ENCODE measurements at regions not wholly inside any gene's neighbourhood (a gene's known extent, or its start where the extent isn't known, plus 50 kb on each side); places are given as distances from the start of the nearest gene placed in this dataset.

- no peak for DNase-seq (ENCODE audit: extremely low read depth in 1 of 2, low read depth in 1 of 2)
Observed at GRCh38 chr1:58312971-58313563, 233.5 kb downstream of the OMA1 start.

- DNase-seq (ENCODE audit: extremely low read depth in 1 of 2, low read depth in 1 of 2) = no peak
Observed at GRCh38 chr1:58312461-58312860, 234.1 kb downstream of the OMA1 start.

- DNase-seq (ENCODE audit: extremely low read depth in 1 of 2, low read depth in 1 of 2) = no peak
Observed at GRCh38 chr1:58310881-58311280, 235.6 kb downstream of the OMA1 start.

- DNase-seq (ENCODE audit: extremely low read depth in 1 of 2, low read depth in 1 of 2) = no peak
Observed at GRCh38 chr1:58310469-58310868, 236.1 kb downstream of the OMA1 start.

DNA sequence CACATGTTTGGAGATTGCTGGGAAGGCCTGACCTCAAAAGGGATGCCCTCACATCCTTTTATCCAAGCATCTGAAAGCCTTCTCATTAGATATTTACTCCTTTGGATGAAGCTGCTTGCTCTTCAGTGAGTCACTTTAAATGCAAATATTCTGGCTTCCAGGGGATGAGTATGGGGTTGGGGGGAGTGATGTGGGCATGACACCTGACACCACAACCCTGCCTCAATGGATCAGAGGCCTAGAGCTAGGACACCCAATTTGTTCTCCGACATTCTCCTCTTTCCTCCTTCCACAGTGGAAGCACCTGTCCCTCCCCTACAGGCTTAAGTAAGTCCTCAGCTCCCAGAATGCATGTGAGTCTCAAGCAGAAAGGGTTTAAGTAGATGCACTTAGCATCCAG is 238.3 kb downstream of the OMA1 start:
- DNase-seq (ENCODE audit: extremely low read depth in 1 of 2, low read depth in 1 of 2) = no peak

- DNase-seq (ENCODE audit: extremely low read depth in 1 of 2, low read depth in 1 of 2) = no peak
Observed at GRCh38 chr1:58307431-58307830, 239.1 kb downstream of the OMA1 start.

- DNase-seq (ENCODE audit: extremely low read depth in 1 of 2, low read depth in 1 of 2) = no peak
Observed at GRCh38 chr1:58305622-58306021, 240.9 kb downstream of the OMA1 start.

DNA sequence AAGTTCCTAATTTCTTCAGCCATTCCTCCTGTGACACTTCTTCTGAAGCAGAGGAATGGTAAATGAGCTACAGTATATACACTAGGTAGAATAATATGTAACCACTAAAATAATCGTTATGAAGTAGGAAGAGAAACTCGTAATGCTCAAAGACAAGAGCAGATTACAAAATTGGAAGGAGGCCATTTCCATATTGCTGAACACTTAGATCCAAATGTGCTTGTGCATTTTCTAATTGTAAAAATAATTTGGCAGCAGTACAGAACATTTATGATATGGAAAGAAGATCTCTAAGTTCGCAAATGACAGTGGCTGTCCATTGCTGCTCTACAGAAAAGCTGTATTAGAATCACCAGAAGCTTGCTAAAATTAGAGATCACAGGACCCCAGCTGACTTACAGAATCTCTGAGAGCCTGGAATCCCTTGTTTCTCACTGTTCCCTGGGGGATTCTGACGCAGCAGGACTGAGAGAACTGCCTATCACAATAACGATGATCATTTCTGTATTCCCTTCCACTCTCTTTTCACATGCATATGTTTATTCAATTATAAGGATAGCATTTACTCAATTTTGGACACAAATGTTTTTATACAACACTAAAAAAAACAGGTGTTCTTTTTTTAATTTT is 242.1 kb downstream of the OMA1 start:
- DNase-seq (ENCODE audit: extremely low read depth in 1 of 2, low read depth in 1 of 2) = no peak

GRCh38 chr1:58303841-58304240 is 242.7 kb downstream of the OMA1 start:
- DNase-seq (ENCODE audit: extremely low read depth in 1 of 2, low read depth in 1 of 2) = no peak

DNA sequence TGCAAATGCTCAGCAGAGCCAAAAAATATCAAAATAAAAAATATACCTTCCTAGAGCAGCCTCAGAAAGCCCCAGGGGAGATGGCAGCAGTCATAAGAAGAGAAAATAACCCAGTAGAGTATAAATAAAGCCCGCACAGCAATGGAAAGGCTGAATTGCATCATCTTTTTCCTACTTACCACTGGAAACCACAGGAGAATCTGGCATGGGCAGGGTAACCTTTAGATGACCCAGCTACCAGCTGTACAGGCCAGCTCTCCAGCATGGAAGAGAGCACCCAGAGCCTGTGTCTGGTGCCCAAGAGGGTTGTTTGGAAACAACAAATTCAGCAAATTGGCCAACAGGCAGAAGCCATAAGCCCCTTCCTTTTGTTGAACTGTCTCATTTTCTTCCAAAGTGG is 253.1 kb downstream of the OMA1 start:
- DNase-seq (ENCODE audit: extremely low read depth in 1 of 2, low read depth in 1 of 2) = no peak

GRCh38 chr1:58290685-58291372 is 255.7 kb downstream of the OMA1 start:
- no peak for DNase-seq (ENCODE audit: extremely low read depth in 1 of 2, low read depth in 1 of 2)

DNA sequence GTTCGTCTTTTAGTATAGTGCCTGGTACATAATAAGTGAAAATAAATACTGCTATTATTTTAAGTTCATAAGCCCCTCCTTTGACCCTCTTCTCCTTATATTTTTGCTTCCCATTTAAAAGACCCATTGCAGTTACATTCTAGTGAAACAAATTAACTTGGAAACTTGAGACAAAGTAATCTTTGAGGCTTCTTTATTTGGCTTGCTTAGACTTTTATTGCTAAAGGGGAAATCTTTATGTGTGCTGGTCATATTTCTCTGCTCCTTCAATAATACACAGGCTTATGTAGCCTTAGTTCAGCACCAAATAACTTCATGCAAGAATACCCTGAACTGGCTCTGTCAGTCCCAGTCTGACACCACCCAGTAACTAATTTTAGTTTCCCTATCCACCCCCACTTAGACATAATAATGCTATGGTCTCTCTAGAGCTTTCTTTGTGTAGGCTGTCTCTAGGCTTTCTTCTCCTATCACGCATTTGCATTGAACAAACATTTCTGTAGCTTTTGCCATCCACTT is 257.8 kb downstream of the OMA1 start:
- DNase-seq (ENCODE audit: extremely low read depth in 1 of 2, low read depth in 1 of 2) = no peak

DNA sequence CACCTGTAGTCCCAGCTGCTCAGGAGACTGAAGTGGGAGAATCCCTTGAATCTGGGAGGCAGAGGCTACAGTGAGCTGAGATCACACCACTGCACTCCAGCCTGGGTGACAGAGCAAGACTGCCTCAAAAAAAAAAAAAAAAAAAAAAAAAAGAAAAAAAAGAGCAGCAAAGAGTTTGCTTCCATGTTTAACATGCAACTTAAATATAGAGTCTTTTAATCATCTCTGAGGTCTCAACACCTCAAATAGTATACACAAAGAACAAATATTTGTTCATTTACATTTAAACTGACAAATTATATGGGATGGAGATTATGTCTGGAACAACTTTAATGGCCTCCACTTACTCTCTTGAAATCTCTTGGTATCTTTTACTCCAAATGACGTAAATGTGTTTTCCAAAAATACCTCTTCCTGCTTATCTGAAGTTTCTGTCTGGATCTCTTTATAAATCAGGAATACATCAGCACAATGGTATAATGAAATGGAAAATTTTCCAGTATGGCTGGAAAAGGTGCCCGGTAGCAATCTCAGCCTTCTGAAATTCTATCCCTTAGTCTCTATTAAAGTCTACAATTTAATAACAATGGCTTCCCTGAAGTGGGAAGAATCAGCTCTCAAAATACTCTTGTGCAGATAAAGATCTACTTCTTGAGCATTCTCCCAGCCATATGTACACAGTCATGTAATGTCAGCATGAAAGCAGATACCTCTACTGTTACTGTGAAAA is 258.5 kb downstream of the OMA1 start:
- no peak for DNase-seq (ENCODE audit: extremely low read depth in 1 of 2, low read depth in 1 of 2)

DNA sequence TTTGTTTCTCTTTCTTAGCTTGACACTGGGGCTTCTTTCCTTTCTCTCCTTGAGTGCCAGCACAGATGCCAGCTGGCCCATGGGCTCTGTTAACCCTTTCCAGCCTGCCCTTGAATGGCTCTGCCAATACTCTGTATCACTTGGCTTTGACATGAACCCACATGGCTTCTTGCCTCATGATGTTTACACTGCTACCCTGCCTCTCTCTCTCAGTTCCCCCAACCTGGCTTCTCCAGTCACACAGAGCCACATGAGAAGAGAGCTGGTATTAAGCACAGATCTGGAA is 262.4 kb downstream of the OMA1 start:
- DNase-seq (ENCODE audit: extremely low read depth in 1 of 2, low read depth in 1 of 2) = no peak

DNA sequence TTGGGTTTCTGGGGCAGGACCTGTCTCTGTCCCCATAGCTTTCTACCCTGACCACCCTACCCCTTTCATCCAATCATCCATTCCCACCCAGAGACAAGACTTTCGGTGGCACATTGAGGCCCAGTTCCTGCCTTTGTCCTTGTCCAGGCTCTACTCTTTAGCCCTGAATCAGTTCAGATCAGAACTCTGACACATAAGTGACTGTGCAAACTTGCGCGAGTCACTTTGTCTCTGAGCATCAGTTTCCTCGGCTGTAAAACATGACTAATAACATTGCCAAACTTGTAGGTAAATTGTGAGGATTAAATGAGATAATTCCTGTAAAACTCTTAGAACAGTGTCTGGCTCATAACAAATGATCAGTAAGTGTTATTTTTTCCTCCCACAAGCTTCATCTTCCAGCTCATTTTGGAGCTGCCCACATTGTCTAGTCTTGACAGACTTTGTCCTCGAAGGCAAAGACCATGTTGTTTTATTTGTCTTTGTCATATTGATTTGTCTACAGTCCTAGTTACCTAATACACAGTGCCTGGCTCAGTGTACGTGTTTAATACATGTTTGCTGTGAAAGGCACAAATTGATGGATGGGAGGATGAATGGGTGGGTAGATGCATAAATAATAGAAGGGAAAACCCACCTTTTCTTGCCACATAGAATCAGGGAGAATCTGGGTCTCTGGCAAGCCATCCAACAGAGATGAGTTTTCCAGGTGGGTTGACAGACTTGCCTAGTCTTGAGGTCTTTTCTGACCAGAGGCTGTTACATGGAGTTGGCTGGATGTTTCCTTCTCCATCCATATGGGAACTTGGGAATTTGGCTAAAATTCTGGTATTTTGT is 262.9 kb downstream of the OMA1 start:
- DNase-seq (ENCODE audit: extremely low read depth in 1 of 2, low read depth in 1 of 2) = no peak

DNA sequence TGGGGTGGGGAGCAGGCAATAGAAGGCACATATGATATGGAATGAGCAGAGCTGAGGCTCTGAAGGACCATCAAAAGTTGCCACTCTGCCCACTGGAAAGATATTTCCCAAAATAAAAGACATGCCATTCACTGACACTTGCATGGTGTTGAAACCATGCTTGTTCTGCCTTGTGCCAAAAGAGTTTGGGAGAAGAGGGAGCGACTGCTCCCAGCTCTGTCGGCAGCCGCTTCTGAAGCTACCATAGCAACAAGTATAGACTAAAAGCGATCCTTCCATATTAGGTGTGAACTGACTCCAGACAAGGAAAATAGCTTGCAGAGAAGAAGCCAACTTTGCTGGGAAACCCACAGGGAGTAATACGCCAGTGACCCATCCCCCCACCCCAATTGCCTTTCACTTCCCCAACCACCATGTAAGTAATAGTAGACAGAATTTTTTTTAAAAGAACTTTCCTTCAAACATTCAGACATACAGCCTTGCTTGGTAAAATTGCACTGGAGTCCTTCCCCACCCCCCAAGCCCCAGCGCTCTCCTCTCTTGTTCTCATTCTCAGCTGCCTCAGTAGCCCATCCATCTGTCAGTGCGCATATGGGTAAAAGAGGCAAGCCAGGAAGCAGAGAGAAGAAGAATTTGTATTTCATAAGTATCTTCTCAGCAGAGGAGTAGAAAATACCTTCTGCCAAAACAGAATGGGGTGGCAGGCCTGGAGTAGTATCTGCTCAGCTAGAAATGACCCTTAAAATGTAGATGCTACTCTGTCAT is 263.7 kb downstream of the OMA1 start:
- DNase-seq (ENCODE audit: extremely low read depth in 1 of 2, low read depth in 1 of 2) = no peak

GRCh38 chr1:58266242-58266641 is 280.3 kb downstream of the OMA1 start:
- no peak for DNase-seq (ENCODE audit: extremely low read depth in 1 of 2, low read depth in 1 of 2)

- no peak for DNase-seq (ENCODE audit: extremely low read depth in 1 of 2, low read depth in 1 of 2)
Observed at GRCh38 chr1:58264462-58264861, 282.1 kb downstream of the OMA1 start.

DNA sequence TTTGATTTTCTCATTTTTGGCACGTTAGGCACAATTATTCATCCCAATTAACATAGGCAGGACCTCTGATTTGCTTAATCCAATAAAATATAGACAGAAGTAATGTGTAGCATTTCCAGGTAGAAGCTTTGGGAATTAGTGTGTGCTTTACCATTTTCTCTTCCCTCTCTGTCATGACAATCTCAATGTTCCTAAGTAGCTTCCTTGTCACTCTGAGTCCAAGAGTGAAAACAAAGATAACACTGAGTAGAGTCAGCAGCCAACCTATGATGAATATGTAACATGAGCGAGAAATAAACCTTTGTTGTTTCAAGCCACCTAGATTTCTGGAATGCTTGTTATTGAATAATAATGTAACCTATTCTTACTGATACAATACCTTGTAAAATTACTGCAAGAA is 283.8 kb downstream of the OMA1 start:
- no peak for DNase-seq (ENCODE audit: extremely low read depth in 1 of 2, low read depth in 1 of 2)

DNA sequence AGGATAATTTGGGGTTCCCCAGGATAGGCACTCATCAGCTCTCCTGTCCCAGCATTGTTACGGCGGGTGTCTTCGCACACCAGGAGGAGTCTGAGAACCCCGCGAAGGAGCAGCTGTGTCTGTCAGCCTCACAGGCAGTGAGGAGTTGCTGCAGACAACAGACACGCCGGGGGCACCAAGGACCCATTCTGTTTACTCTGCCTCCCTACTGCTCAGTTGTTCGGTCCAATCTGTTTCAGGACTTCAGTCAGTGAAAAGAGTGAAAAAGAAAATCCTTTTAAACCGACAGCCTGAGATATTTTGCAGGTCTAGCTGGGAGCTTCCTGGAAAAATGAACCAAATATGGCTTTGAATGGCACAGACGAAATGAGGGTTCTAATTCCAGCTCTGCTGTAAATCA is 288.4 kb downstream of the OMA1 start:
- DNase-seq (ENCODE audit: extremely low read depth in 1 of 2, low read depth in 1 of 2) = no peak
